ENCODE measurements at regions not wholly inside any gene's neighbourhood (a gene's known extent, or its start where the extent isn't known, plus 50 kb on each side); places are given as distances from the start of the nearest gene placed in this dataset.

- TF ChIP-seq CTCF (IDR thresholded peaks at IDR 0.05) = no peak
- no peak for TF ChIP-seq POLR2A (IDR thresholded peaks at IDR 0.05)
These were observed 76.3 kb upstream of the RBBP8 start for GRCh38 chr18:22856870-22857269.

Measured in esophagus squamous epithelium (tissue), 4 donors.